Panc1 (cell line): ENCODE measurements at regions not wholly inside any gene's neighbourhood (a gene's known extent, or its start where the extent isn't known, plus 50 kb on each side); places are given as distances from the start of the nearest gene placed in this dataset.
"Not testable (repeated sequence)": the region's sequence is repeated elsewhere in the genome, so short reads cannot be mapped to it uniquely, and the experiment has no call there.

Experiments
- ATAC-seq: fragments of 200-7000 bp; cut with Tn5 transposase; 2 replicates; pipeline ENCODE4 v1.9.1; 2020; ENCODE audit warnings: mild to moderate bottlenecking, moderate library complexity
- BruUV-seq: library from RNA; stranded (reverse); fragments of 400-500 nt; replicated peaks from 2 replicates; lab custom pipeline; 2021; lab: Mats Ljungman, UMichigan
- CTCF ChIA-PET: fragments of 300-600 bp; sonication (Branson Sonifier 250); formaldehyde crosslinking; loops from one replicate; lab custom pipeline; 2022; ENCODE audit warnings: antibody characterized with exemption; lab: Charles Lee
- POLR2A ChIA-PET: fragments of 300-600 bp; sonication (Branson Sonifier 250); formaldehyde crosslinking; loops from one replicate; lab custom pipeline; 2022; ENCODE audit warnings: antibody characterized with exemption; lab: Charles Lee
- DNase-seq: peaks from one replicate; pipeline ENCODE4 v3.0.0-alpha.2; 2010; ENCODE audit warnings: low read depth, low spot score
- H3K27ac ChIP-seq: 2 replicates; pipeline ENCODE4 v1.5.1; 2011; ENCODE audit warnings: mild to moderate bottlenecking, low read length, inconsistent platforms
- H3K27me3 ChIP-seq: fragments of 200-500 bp; sonication (Bioruptor generic); 2 replicates; pipeline ENCODE4 v1.6.0; 2014; ENCODE audit warnings: low read length, inconsistent platforms; ENCODE audit not compliant: control insufficient read depth, insufficient read depth
- H3K36me3 ChIP-seq: fragments of 200-500 bp; sonication (Bioruptor generic); 2 replicates; pipeline ENCODE4 v1.5.1; 2014; ENCODE audit warnings: inconsistent platforms, mild to moderate bottlenecking, low read length, moderate library complexity; ENCODE audit not compliant: control insufficient read depth, insufficient read depth
- H3K4me1 ChIP-seq: 2 replicates; pipeline ENCODE4 v1.5.1; 2011; ENCODE audit warnings: inconsistent platforms, mild to moderate bottlenecking, low read length, moderate library complexity; ENCODE audit not compliant: control insufficient read depth, insufficient read depth
- H3K4me3 ChIP-seq, 2 experiments: 2 replicates each; pipeline ENCODE4 v1.5.1; 2011 to 2012; ENCODE audit warnings: low read depth in 2 of 2, low read length in 2 of 2, mild to moderate bottlenecking in 2 of 2, inconsistent platforms in 1 of 2, moderate library complexity in 1 of 2
- H3K9me3 ChIP-seq: fragments of 200-500 bp; sonication (Bioruptor generic); 2 replicates; pipeline ENCODE4 v1.5.1; 2014; ENCODE audit warnings: low read depth, mild to moderate bottlenecking, inconsistent platforms, low read length, moderate library complexity; ENCODE audit not compliant: control insufficient read depth, insufficient read depth
- POLR2AphosphoS5 ChIP-seq: IDR thresholded peaks from 2 replicates; pipeline ENCODE4 v1.6.1; 2012; ENCODE audit warnings: mild to moderate bottlenecking, low read depth, low read length, moderate library complexity
- SIN3A ChIP-seq: IDR thresholded peaks from 2 replicates; pipeline ENCODE4 v1.6.1; 2012; ENCODE audit warnings: low read depth, mild to moderate bottlenecking, low read length, moderate library complexity, borderline replicate concordance; ENCODE audit not compliant: insufficient read depth
- TCF7L2 ChIP-seq: IDR thresholded peaks from 2 replicates; pipeline ENCODE4 v1.6.1; 2011; ENCODE audit warnings: mild to moderate bottlenecking, low read depth, low read length, inconsistent platforms
- in situ Hi-C: cut with HindIII; loops from 2 replicates; pipeline ENCODE4 v1.10.0; 2016; ENCODE audit warnings: low sequenced_read_pairs, low pct_unique_long_range_greater_than_20kb
- intact Hi-C: fragments of 100-400 bp; cut with micrococcal nuclease; formaldehyde crosslinking; loops from one replicate; pipeline ENCODE4 v1.10.0; 2022; ENCODE audit not compliant: unreplicated experiment
- TF ChIP-seq, protein P1 (sequence below), 2 experiments: IDR thresholded peaks; 2 replicates each; pipeline ENCODE4 v1.6.1; 2011 to 2012; ENCODE audit warnings: low read depth in 2 of 2, control low read depth in 1 of 2, low read length in 1 of 2, mild to moderate bottlenecking in 1 of 2, moderate library complexity in 1 of 2; ENCODE audit not compliant: insufficient read depth in 1 of 2
- TF ChIP-seq, protein P2 (sequence below): fragments of 450-650 bp; IDR thresholded peaks from 2 replicates; pipeline ENCODE4 v1.5.1; 2017; ENCODE audit warnings: mild to moderate bottlenecking

DNA sequence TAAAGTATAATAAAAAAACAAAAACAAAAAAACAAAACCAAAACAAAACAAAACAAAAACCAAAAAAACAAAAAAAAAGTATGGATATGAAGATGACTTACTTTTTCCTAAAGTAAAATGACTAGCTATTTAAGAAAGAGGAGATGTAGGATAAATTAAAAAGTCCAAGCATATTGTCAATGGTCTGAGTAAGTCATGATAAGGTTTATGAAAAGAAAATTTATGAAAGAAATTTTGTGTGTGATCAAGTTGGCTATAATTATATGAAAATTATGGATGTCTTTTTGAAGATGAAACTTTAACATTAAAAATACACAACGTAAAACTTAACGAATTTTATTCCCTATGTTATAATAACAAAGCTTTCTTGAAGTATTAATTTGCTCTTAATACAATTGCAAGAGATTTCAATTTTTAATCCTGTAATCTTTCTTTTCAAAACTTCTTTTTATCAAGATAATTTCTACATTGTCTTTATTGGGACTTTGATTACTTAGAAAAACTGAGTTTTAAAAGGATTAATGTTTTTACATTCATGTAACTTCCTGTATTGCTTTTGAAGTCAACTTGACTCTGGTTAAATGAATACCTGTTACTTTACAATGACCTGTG is 200.9 kb upstream of the IVNS1ABP start:
- no peak overlapping the region for H3K4me3 ChIP-seq
- no peaks in the 10 kb centered on the region for H3K27me3 ChIP-seq
- in situ Hi-C loops (no loop called here), intact Hi-C loops (no loop called here)
- no peak for TF ChIP-seq TCF7L2
- TF ChIP-seq, protein P1, sequence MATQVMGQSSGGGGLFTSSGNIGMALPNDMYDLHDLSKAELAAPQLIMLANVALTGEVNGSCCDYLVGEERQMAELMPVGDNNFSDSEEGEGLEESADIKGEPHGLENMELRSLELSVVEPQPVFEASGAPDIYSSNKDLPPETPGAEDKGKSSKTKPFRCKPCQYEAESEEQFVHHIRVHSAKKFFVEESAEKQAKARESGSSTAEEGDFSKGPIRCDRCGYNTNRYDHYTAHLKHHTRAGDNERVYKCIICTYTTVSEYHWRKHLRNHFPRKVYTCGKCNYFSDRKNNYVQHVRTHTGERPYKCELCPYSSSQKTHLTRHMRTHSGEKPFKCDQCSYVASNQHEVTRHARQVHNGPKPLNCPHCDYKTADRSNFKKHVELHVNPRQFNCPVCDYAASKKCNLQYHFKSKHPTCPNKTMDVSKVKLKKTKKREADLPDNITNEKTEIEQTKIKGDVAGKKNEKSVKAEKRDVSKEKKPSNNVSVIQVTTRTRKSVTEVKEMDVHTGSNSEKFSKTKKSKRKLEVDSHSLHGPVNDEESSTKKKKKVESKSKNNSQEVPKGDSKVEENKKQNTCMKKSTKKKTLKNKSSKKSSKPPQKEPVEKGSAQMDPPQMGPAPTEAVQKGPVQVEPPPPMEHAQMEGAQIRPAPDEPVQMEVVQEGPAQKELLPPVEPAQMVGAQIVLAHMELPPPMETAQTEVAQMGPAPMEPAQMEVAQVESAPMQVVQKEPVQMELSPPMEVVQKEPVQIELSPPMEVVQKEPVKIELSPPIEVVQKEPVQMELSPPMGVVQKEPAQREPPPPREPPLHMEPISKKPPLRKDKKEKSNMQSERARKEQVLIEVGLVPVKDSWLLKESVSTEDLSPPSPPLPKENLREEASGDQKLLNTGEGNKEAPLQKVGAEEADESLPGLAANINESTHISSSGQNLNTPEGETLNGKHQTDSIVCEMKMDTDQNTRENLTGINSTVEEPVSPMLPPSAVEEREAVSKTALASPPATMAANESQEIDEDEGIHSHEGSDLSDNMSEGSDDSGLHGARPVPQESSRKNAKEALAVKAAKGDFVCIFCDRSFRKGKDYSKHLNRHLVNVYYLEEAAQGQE (IDR thresholded peaks at IDR 0.05; ENCODE audit: insufficient read depth in 1 of 2, low read depth in 2 of 2, low read length in 1 of 2) = no peak
- TF ChIP-seq POLR2AphosphoS5 = no peak
- no peak for TF ChIP-seq SIN3A
- TF ChIP-seq, protein P2, sequence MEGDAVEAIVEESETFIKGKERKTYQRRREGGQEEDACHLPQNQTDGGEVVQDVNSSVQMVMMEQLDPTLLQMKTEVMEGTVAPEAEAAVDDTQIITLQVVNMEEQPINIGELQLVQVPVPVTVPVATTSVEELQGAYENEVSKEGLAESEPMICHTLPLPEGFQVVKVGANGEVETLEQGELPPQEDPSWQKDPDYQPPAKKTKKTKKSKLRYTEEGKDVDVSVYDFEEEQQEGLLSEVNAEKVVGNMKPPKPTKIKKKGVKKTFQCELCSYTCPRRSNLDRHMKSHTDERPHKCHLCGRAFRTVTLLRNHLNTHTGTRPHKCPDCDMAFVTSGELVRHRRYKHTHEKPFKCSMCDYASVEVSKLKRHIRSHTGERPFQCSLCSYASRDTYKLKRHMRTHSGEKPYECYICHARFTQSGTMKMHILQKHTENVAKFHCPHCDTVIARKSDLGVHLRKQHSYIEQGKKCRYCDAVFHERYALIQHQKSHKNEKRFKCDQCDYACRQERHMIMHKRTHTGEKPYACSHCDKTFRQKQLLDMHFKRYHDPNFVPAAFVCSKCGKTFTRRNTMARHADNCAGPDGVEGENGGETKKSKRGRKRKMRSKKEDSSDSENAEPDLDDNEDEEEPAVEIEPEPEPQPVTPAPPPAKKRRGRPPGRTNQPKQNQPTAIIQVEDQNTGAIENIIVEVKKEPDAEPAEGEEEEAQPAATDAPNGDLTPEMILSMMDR = no peak
- no TSS peak for BruUV-seq
- H3K27ac ChIP-seq = no peak overlapping the region
- DNase-seq (no peak), ATAC-seq (no peak)
- H3K9me3 ChIP-seq = peaks cover 25% of the 10 kb centered on the region
- ChIA-PET CTCF (no interaction called here), POLR2A (no interaction called here)
- H3K36me3 ChIP-seq = no peaks in the 10 kb centered on the region
- H3K4me1 ChIP-seq = no peaks in the 10 kb centered on the region

DNA sequence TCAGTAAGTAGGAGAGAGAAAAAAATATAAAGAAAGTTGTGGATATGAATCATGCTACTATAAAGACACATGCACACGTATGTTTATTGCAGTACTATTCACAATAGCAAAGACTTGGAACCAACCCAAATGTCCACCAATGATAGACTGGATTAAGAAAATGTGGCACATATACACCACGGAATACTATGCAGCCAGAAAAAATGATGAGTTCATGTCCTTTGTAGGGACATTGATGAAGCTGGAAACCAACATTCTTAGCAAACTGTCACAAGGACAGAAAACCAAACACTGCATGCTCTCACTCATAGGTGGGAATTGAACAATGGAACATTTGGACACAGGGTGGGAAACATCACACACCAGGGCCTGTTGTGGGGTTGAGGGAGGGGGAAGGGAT is 200.3 kb upstream of the IVNS1ABP start:
- POLR2A ChIA-PET, H3K27ac ChIP-seq, H3K36me3 ChIP-seq, H3K4me3 ChIP-seq, H3K4me1 ChIP-seq, BruUV-seq, DNase-seq, ATAC-seq, CTCF ChIA-PET, H3K27me3 ChIP-seq, intact Hi-C loops, in situ Hi-C loops: not testable (repeated sequence)
- H3K9me3 ChIP-seq = peaks cover 22% of the 10 kb centered on the region

DNA sequence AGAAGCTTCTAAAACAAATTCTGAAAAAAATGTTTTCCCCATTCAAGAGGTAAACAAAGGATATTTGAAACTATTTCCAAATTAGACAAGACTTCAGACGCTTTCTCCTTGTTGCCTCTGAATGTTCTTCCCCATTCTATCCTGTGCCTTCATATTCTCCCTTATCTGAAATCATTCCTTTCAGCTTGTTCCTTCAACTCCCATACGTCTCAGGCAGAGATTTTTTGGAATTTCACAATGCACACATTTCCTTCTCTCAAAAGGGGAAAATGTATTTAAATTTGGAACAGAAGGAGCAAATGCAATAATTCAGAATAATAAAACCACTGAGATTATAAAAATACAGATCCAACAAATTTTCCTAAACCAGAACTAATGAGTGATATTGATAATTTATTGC is 198.7 kb upstream of the IVNS1ABP start:
- ATAC-seq = no peak
- Histone ChIP-seq H3K27me3 (no peaks in the 10 kb centered on the region), H3K36me3 (no peaks in the 10 kb centered on the region), H3K4me1 (no peaks in the 10 kb centered on the region), H3K9me3 (peaks cover 20% of the 10 kb centered on the region), H3K4me3 (no peak overlapping the region), H3K27ac (no peak overlapping the region)
- in situ Hi-C loops = no loop called here
- ChIA-PET CTCF (no interaction called here), POLR2A (no interaction called here)
- intact Hi-C loops = no loop called here
- DNase-seq = no peak
- TF ChIP-seq, protein P2 = no peak
- TF ChIP-seq SIN3A (no peak), POLR2AphosphoS5 (no peak), TCF7L2 (no peak)
- TF ChIP-seq, protein P1 (IDR thresholded peaks at IDR 0.05; ENCODE audit: insufficient read depth in 1 of 2, low read depth in 2 of 2, low read length in 1 of 2) = no peak
- no TSS peak for BruUV-seq
